ENCODE measurements at regions not wholly inside any gene's neighbourhood (a gene's known extent, or its start where the extent isn't known, plus 50 kb on each side); places are given as distances from the start of the nearest gene placed in this dataset.

DNA sequence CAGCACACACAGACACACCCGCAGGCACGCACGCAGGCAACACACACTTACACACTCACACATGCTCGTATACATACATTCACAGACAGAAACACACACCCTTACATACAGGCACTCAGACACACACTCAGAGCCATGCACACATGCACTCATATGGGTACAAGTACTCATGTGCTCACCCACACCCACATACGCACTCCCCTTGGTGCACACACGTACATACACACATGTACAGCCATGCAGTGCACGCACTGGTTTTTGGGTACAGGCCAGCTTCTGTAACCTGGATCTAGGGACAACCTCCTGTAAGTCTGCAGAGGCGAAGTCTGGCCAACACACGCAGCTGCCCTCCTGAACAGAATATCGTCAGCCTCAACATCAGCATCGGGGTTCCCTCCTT, 221.3 kb upstream of the RTL1 start:
- no TSS peak for BruUV-seq (replicated peaks)
- DNase-seq (ENCODE audit: low spot score) = no peak

GRCh38 chr14:101125313-101125712, 221.8 kb upstream of the RTL1 start:
- Histone ChIP-seq H3K4me1 (ENCODE audit: insufficient read depth, low read length, poor library complexity, severe bottlenecking) (peaks cover 19% of the 10 kb centered on the region), H3K27me3 (replicated peaks; ENCODE audit: insufficient read depth, low read depth, low read length, poor library complexity) (no peaks in the 10 kb centered on the region), H3K27ac (ENCODE audit: low read depth, low read length, poor library complexity, severe bottlenecking) (no peak overlapping the region), H3K4me3 (ENCODE audit: low read depth, low read length, poor library complexity, severe bottlenecking) (no peak overlapping the region), H3K36me3 (ENCODE audit: insufficient read depth, low read length, poor library complexity, severe bottlenecking) (no peaks in the 10 kb centered on the region), H3K9me3 (ENCODE audit: low read depth, low read length, poor library complexity, severe bottlenecking) (no peaks in the 10 kb centered on the region)
- ChIA-PET CTCF (no interaction called here), POLR2A (ENCODE audit: low non-redundant PET) (no interaction called here)
- intact Hi-C loops (cut with micrococcal nuclease; ENCODE audit: unreplicated experiment) = no loop called here
- TF ChIP-seq EZH2 (IDR thresholded peaks at IDR 0.05; ENCODE audit: borderline replicate concordance, low read depth, low read length, poor library complexity, severe bottlenecking) = no peak
- no peak for TF ChIP-seq CTCF (conservative IDR thresholded peaks at IDR 0.05; ENCODE audit: low read depth, low read length)
- DNase-seq (ENCODE audit: low spot score) = no peak
- no TSS peak for BruUV-seq (replicated peaks)

More for the DNA sequence above, 221.3 kb upstream of the RTL1 start:
- ChIA-PET POLR2A (ENCODE audit: low non-redundant PET) (no interaction called here), CTCF (no interaction called here)
- TF ChIP-seq CTCF (conservative IDR thresholded peaks at IDR 0.05; ENCODE audit: low read depth, low read length) (no peak), EZH2 (IDR thresholded peaks at IDR 0.05; ENCODE audit: borderline replicate concordance, low read depth, low read length, poor library complexity, severe bottlenecking) (no peak)
- Histone ChIP-seq H3K27ac (ENCODE audit: low read depth, low read length, poor library complexity, severe bottlenecking) (no peak overlapping the region), H3K36me3 (ENCODE audit: insufficient read depth, low read length, poor library complexity, severe bottlenecking) (no peaks in the 10 kb centered on the region), H3K27me3 (replicated peaks; ENCODE audit: insufficient read depth, low read depth, low read length, poor library complexity) (no peaks in the 10 kb centered on the region), H3K9me3 (ENCODE audit: low read depth, low read length, poor library complexity, severe bottlenecking) (no peaks in the 10 kb centered on the region), H3K4me1 (ENCODE audit: insufficient read depth, low read length, poor library complexity, severe bottlenecking) (peaks cover 23% of the 10 kb centered on the region), H3K4me3 (ENCODE audit: low read depth, low read length, poor library complexity, severe bottlenecking) (no peak overlapping the region)
- intact Hi-C loops (cut with micrococcal nuclease; ENCODE audit: unreplicated experiment) = no loop called here

DNA sequence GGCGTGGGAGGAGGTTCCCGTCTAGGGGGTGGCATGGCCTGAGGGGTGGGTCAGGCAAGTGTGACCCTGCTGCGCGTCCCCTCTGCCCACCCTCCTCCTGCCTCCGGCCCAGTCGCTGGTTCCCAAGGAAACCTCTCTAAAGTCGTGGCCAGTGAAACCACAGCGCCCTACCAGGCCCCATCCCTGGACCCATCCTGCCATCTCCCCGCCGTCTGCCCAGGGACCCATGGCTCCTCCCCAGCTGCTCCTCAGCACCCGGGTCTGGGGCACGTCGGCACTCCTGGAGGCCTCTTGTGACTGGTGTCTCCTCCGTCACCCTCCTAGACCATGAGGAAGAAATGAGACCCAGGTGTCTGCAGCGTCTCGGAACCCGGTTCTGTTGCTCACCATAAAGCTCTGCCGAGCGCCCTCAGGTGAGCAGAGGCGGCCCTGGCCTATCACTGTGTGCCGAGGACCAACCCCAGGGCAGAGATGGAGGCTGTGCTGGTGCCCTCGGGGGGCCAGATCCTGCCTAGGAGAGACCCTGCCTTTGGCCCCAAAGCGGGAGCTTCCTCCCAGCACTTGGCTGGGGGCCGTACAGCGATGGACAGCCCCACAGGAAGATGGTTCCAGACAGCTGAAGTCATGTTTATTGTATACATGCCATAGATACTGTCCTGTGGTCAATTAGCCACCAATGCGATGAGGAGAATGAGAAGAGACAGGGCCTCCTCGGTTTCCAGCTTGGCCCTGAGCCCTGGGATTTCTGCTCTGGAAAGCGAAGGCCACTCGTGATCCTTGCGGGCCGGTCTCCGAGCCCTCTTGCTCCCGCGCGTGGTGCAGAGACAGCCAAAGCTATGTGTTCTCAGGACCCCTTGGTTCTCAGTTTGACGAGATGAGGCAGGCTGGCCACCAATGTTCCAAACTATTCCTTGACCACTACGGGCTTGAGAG, 222.5 kb upstream of the RTL1 start:
- no peak overlapping the region for H3K27ac ChIP-seq (ENCODE audit: low read depth, low read length, poor library complexity, severe bottlenecking)
- POLR2A ChIA-PET (ENCODE audit: low non-redundant PET) = no interaction called here
- no peaks in the 10 kb centered on the region for H3K36me3 ChIP-seq (ENCODE audit: insufficient read depth, low read length, poor library complexity, severe bottlenecking)
- no peak overlapping the region for H3K4me3 ChIP-seq (ENCODE audit: low read depth, low read length, poor library complexity, severe bottlenecking)
- CTCF ChIA-PET = no interaction called here
- no peaks in the 10 kb centered on the region for H3K27me3 ChIP-seq (replicated peaks; ENCODE audit: insufficient read depth, low read depth, low read length, poor library complexity)
- peaks cover 12% of the 10 kb centered on the region for H3K4me1 ChIP-seq (ENCODE audit: insufficient read depth, low read length, poor library complexity, severe bottlenecking)
- TF ChIP-seq CTCF (conservative IDR thresholded peaks at IDR 0.05; ENCODE audit: low read depth, low read length) (no peak), EZH2 (IDR thresholded peaks at IDR 0.05; ENCODE audit: borderline replicate concordance, low read depth, low read length, poor library complexity, severe bottlenecking) (no peak)
- DNase-seq (ENCODE audit: low spot score) = no peak
- no peaks in the 10 kb centered on the region for H3K9me3 ChIP-seq (ENCODE audit: low read depth, low read length, poor library complexity, severe bottlenecking)
- intact Hi-C loops (cut with micrococcal nuclease; ENCODE audit: unreplicated experiment) = no loop called here
- BruUV-seq (replicated peaks) = no TSS peak

Measured in A673 (cell line).